ENCODE measurements at regions not wholly inside any gene's neighbourhood (a gene's known extent, or its start where the extent isn't known, plus 50 kb on each side); places are given as distances from the start of the nearest gene placed in this dataset.
"Not testable (repeated sequence)": the region's sequence is repeated elsewhere in the genome, so short reads cannot be mapped to it uniquely, and the experiment has no call there.

DNA sequence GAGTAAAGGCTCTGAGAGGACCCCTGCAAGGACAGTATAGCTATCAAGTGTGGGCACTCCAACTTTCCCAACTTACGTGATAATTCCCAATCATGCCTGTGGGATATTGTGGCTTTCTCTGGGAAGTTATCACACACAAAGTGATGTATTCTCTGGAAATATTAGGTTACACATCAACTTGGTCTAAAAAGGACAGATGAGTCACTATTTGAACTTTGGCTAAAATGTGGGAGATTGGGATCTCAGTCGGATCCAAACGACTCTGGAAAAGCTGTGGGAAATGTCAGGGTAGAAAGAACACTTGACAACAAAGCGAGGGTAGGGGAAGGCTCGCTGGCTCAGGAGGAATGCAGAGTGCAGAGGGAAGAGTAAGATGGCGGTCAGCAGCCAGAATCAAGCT lies 1048.9 kb downstream of the BCL11B start:
- FAIRE-seq, result no peak
- Histone ChIP-seq H3K9ac (replicated peaks; ENCODE audit: extremely low read depth, insufficient read depth, low read length) (no peak overlapping the region), H3K27me3 (ENCODE audit: control insufficient read depth in 2 of 2, insufficient read depth in 2 of 2, low read length in 2 of 2) (no peaks in the 10 kb centered on the region), H3K27ac (ENCODE audit: insufficient read depth, low read depth, low read length) (no peak overlapping the region), H3K9me1 (replicated peaks; ENCODE audit: control insufficient read depth, extremely low read depth, insufficient read depth, low read length) (no peaks in the 10 kb centered on the region), H3K4me1 (ENCODE audit: control insufficient read depth, extremely low read depth, insufficient read depth, low read length) (no peaks in the 10 kb centered on the region), H3K9me3 (replicated peaks; ENCODE audit: control insufficient read depth, insufficient read depth, low read length) (no peaks in the 10 kb centered on the region), H3K36me3 (ENCODE audit: control insufficient read depth in 2 of 2, extremely low read depth in 1 of 2, insufficient read depth in 2 of 2, low read length in 2 of 2) (no peaks in the 10 kb centered on the region), H3K4me2 (ENCODE audit: insufficient read depth, low read length) (no peak overlapping the region), H2AFZ (ENCODE audit: low read depth, low read length) (no peak overlapping the region), H3K79me2 (ENCODE audit: control insufficient read depth, insufficient read depth, low read length) (no peaks in the 10 kb centered on the region), H4K20me1 (replicated peaks; ENCODE audit: control insufficient read depth, extremely low read depth, insufficient read depth, low read length) (no peaks in the 10 kb centered on the region), H3K4me3 (replicated peaks in 1 of 3; ENCODE audit: insufficient read depth in 1 of 3, low read depth in 1 of 3, low read length in 3 of 3) (no peak overlapping the region)
- ChIA-PET CTCF (no interaction called here), POLR2A (no interaction called here)
- BruUV-seq (replicated peaks), result no TSS peak
- TF ChIP-seq, protein P1, sequence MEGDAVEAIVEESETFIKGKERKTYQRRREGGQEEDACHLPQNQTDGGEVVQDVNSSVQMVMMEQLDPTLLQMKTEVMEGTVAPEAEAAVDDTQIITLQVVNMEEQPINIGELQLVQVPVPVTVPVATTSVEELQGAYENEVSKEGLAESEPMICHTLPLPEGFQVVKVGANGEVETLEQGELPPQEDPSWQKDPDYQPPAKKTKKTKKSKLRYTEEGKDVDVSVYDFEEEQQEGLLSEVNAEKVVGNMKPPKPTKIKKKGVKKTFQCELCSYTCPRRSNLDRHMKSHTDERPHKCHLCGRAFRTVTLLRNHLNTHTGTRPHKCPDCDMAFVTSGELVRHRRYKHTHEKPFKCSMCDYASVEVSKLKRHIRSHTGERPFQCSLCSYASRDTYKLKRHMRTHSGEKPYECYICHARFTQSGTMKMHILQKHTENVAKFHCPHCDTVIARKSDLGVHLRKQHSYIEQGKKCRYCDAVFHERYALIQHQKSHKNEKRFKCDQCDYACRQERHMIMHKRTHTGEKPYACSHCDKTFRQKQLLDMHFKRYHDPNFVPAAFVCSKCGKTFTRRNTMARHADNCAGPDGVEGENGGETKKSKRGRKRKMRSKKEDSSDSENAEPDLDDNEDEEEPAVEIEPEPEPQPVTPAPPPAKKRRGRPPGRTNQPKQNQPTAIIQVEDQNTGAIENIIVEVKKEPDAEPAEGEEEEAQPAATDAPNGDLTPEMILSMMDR (IDR thresholded peaks at IDR 0.05; ENCODE audit: extremely low read depth in 1 of 2, insufficient read depth in 1 of 2, low read depth in 1 of 2, low read length in 2 of 2), result no peak
- TF ChIP-seq FOS (IDR thresholded peaks at IDR 0.05; ENCODE audit: borderline replicate concordance, insufficient read depth, low read length) (no peak), JUN (IDR thresholded peaks at IDR 0.05; ENCODE audit: borderline replicate concordance, insufficient read depth, insufficient read length, low read depth) (no peak), POLR2AphosphoS5 (IDR thresholded peaks at IDR 0.05; ENCODE audit: insufficient read depth, low read depth, low read length) (no peak), MYC (IDR thresholded peaks at IDR 0.05; ENCODE audit: low read depth, low read length) (no peak), POLR2A (IDR thresholded peaks at IDR 0.05; ENCODE audit: low read depth, low read length) (no peak), EZH2 (IDR thresholded peaks at IDR 0.05; ENCODE audit: borderline replicate concordance, low read depth, low read length, severe bottlenecking) (no peak), GATA2 (IDR thresholded peaks at IDR 0.05; ENCODE audit: insufficient read depth, insufficient read length, low read depth, low read length) (no peak)
- TF ChIP-seq, protein P2, sequence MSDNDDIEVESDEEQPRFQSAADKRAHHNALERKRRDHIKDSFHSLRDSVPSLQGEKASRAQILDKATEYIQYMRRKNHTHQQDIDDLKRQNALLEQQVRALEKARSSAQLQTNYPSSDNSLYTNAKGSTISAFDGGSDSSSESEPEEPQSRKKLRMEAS (IDR thresholded peaks at IDR 0.05; ENCODE audit: insufficient read depth, insufficient read length), result no peak
- DNase-seq (ENCODE audit: low read depth, low spot score), result no peak
- dilution Hi-C loops (cut with MboI; ENCODE audit: extremely low pct_ligation_motif_present, low sequenced_read_pairs), result no loop called here
- intact Hi-C loops (cut with micrococcal nuclease), result no loop called here

DNA sequence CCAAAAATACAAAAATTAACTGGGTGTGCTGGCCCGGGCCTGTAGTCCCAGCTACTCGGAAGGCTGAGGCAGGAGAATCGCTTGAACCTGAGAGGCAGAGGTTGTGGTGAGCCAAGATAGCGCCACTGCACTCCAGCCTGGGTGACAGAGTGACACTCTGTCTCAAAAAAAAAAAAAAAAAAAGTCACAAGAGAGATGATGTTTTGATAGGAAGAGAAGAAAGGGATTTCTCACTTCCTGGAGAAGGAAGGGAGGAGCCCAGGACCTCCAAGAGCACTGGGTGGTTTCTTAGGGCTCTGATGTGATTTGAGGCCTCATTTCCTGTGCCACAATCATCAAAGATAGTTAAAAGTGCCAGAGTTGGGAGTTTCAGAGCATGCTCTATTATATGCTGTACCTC lies 1048.3 kb downstream of the BCL11B start:
- H2AFZ ChIP-seq (ENCODE audit: low read depth, low read length); H3K9ac ChIP-seq (replicated peaks; ENCODE audit: extremely low read depth, insufficient read depth, low read length); H3K9me3 ChIP-seq (replicated peaks; ENCODE audit: control insufficient read depth, insufficient read depth, low read length); H3K9me1 ChIP-seq (replicated peaks; ENCODE audit: control insufficient read depth, extremely low read depth, insufficient read depth, low read length); H3K36me3 ChIP-seq (ENCODE audit: control insufficient read depth in 2 of 2, extremely low read depth in 1 of 2, insufficient read depth in 2 of 2, low read length in 2 of 2); CTCF ChIA-PET; H3K27ac ChIP-seq (ENCODE audit: insufficient read depth, low read depth, low read length); H3K79me2 ChIP-seq (ENCODE audit: control insufficient read depth, insufficient read depth, low read length); BruUV-seq (replicated peaks); H3K4me3 ChIP-seq (replicated peaks in 1 of 3; ENCODE audit: insufficient read depth in 1 of 3, low read depth in 1 of 3, low read length in 3 of 3); dilution Hi-C loops (cut with MboI; ENCODE audit: extremely low pct_ligation_motif_present, low sequenced_read_pairs); DNase-seq (ENCODE audit: low read depth, low spot score); H3K27me3 ChIP-seq (ENCODE audit: control insufficient read depth in 2 of 2, insufficient read depth in 2 of 2, low read length in 2 of 2); intact Hi-C loops (cut with micrococcal nuclease); H3K4me1 ChIP-seq (ENCODE audit: control insufficient read depth, extremely low read depth, insufficient read depth, low read length); H4K20me1 ChIP-seq (replicated peaks; ENCODE audit: control insufficient read depth, extremely low read depth, insufficient read depth, low read length); H3K4me2 ChIP-seq (ENCODE audit: insufficient read depth, low read length); POLR2A ChIA-PET; FAIRE-seq: not testable (repeated sequence)
